ENCODE measurements at regions not wholly inside any gene's neighbourhood (a gene's known extent, or its start where the extent isn't known, plus 50 kb on each side); places are given as distances from the start of the nearest gene placed in this dataset.

DNA sequence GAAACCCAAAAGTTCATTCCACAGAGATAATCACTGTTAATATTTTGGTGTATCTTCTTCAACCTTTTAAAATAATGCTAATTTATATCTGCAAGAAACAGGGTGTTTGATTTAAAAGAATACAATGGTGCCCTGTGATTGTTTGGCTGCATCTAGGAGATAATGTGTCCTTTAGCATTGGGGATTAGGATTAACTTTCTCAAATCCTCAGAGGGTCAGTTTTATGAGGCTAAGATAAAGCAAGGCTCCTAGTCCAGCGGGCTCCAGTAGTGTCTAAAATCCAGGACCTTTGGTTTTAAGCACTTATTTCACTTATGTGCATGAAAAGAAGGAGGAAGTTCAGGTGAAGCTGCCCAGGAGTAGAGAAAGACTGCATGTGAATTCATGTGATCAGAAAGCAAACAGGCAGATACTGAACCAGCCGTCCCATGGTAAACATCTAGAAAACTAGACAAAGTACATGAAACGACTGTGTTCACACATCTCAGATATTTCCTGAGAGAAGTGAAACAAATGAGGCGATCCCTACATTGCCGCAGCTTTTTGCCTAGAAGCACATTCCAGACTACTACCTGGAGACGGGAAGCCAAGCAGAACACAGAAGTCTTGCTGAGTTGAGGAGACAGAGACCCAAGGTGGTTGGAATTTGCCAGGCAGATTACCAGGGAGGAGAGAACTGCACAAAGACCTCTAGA, 129.1 kb upstream of the MAX start:
- in situ Hi-C loops (cut with HindIII; ENCODE audit: low pct_unique_long_range_greater_than_20kb, low sequenced_read_pairs): no loop called here
- peak in 1 of 2 experiments; percentile 46 for DNase-seq (ENCODE audit: low read depth in 1 of 2, low spot score in 1 of 2)
- no peak for TF ChIP-seq JUND (IDR thresholded peaks at IDR 0.05; ENCODE audit: low read depth)

DNA sequence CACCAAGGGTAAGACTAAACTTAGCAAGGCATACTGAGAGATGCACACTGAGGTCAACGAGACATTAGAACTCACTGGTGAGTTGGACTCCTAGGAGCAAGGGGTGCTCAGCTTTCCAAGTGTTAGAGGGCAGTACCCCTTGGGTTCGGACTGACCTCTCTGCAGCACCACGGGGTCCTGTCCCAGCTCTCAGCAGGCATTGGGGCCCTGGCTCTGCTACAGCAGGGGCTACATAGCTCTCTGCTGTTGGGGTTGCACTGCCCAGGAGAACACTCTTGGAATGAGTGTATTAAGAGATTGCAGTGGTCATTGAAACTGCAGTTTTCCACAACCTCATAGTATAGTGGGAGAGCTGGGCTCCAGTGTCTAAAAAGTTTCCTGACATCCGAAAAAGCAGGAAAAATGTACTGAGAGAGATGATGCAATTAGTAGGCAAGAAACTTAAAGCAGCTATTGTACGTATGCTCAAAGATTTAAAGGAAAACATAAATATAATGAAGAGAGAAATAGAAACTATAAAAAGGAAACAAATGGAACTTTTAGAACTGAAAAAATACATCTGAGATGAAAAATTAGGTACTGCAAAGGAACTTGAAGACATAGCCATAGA, 132.5 kb upstream of the MAX start:
- in situ Hi-C loops (cut with HindIII; ENCODE audit: low pct_unique_long_range_greater_than_20kb, low sequenced_read_pairs): no loop called here
- no peak for TF ChIP-seq JUND (IDR thresholded peaks at IDR 0.05; ENCODE audit: low read depth)
- no peak for DNase-seq (ENCODE audit: low read depth in 1 of 2, low spot score in 1 of 2)

DNA sequence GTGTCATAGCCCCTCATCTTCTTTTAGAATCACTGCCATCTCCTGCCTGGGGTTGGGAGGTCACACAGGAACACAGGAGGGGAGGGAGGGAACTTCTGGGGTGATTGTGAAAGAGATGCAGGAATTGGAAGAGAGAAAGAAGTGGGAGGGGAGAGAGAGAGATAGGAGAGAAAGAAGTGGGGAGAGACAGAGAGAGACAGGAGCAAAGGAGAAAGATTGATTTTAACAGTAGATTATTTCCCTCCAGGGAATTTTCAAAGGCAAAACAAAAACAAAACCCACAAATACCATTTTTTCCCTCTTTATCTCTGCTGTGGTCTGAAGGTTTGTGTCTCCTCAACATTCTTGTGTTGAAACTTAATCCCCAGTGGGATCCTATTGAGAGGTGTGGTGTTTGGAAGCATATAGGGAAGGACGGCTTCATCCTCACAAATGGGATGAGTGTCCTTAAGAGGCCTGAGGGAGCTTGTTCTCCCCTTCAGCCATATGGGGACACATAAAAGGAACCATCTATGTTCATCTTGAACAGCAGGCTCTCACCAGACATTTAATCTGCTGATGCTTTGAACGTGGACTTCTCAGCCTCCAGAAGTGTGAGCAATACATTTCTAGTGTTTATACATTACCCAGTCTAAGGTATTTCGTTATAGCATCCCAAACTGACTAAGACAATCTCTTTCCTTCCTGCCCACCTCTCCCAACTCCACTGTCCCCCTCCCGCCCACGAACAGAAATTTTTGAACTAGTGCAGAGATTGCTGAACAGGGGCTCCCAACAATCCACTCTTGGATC, 134.9 kb upstream of the MAX start:
- DNase-seq (ENCODE audit: low read depth in 1 of 2, low spot score in 1 of 2): no peak
- in situ Hi-C loops (cut with HindIII; ENCODE audit: low pct_unique_long_range_greater_than_20kb, low sequenced_read_pairs): no loop called here
- no peak for TF ChIP-seq JUND (IDR thresholded peaks at IDR 0.05; ENCODE audit: low read depth)

DNA sequence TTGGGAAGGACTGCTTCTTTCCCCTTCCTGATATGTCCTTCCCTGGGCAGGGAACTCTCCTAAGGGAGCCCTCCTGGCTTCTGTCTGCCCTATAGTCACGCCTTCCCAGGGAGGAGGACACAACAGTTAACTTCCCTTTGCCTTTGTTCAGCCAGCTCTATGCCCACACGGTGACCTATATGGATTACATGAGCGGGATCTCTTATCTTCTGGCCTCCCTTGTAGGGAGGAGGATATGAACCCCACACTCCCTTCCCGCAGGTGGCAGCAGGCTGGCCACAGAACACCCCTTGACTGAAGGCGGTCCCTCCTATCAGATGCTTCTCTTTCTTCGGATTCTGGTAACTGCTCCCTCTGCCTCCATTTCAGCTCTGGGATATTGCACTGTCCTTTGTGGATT, 135.6 kb upstream of the MAX start:
- in situ Hi-C loops (cut with HindIII; ENCODE audit: low pct_unique_long_range_greater_than_20kb, low sequenced_read_pairs): no loop called here
- TF ChIP-seq JUND (IDR thresholded peaks at IDR 0.05; ENCODE audit: low read depth): no peak
- DNase-seq (ENCODE audit: low read depth in 1 of 2, low spot score in 1 of 2): no peak

DNA sequence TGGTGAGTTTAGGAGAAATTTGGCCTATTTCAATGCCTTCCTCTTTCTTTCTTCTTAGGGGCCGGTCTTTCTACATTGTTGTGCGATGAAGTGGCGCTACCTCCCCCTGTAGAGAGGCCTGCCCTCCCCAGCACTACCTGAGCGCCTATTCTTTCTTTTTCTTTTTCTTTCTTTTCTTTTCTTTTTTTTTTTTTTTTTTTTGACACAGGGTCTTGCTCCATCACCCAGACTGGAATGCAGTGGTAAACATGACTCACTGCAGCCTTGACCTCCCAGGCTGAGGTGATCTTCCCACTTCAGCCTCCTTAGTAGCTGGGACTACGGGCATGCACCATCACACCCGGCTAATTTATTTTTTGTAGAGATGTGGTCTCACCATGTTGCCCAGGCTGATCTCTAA, 136.1 kb upstream of the MAX start:
- no peak for TF ChIP-seq JUND (IDR thresholded peaks at IDR 0.05; ENCODE audit: low read depth)
- in situ Hi-C loops (cut with HindIII; ENCODE audit: low pct_unique_long_range_greater_than_20kb, low sequenced_read_pairs): no loop called here
- DNase-seq (ENCODE audit: low read depth in 1 of 2, low spot score in 1 of 2): no peak

DNA sequence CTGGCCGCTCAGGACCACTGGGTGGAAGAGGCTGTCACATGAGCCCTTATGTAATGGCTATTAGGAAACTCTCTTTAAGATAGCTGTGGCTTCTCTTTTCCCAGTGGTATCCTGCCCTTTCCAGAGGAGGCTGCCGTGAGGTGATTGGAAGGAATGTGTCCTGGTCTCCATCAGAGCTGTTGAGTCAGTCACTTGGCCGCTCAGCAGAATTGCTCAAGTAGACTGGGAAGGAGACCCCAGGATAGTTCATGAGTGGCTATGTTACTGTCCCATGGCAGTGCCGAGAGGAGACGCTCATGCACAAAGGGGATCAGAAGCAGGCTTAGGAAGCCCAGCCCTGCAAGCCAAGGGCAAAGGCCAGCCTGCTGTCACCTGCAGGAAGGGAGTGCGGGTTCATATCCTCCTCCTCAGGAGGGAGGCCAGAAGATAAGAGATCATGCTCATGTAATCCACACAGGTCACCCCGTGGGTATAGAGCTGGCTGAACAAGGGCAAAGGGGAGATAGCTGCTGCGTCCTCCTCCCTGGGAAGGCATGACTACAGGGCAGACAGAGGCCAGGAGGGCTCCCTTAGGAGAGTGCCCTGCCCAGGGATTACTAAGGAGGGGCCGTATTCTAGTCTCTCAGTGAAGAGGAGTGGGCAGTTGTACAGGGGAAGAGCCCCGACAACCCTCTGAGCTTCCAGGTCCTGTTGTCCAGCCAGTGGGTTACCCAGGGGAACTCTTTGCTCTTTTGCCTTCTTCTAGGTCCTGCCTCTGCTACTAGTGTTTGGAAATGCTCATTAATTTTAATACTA, 137.0 kb upstream of the MAX start:
- DNase-seq (ENCODE audit: low read depth in 1 of 2, low spot score in 1 of 2): no peak
- TF ChIP-seq JUND (IDR thresholded peaks at IDR 0.05; ENCODE audit: low read depth): no peak
- in situ Hi-C loops (cut with HindIII; ENCODE audit: low pct_unique_long_range_greater_than_20kb, low sequenced_read_pairs): no loop called here

DNA sequence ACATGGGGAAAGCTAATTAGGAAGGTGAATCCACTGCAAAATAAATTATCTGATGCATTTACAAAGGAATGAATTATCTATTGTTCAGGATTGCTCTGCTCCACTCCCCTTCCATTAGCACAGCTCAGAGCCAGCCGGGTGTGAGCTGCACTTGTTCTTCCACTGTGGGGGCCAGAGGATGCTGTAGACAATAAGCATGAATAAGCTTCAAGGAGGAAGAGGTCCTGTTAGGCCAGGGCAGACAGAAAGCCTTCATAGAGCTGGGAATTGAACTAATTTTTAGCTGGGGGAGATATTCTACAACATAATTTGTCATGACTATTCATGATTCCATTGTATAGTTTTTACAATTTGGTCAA, 137.6 kb upstream of the MAX start:
- in situ Hi-C loops (cut with HindIII; ENCODE audit: low pct_unique_long_range_greater_than_20kb, low sequenced_read_pairs): no loop called here
- no peak for TF ChIP-seq JUND (IDR thresholded peaks at IDR 0.05; ENCODE audit: low read depth)
- no peak for DNase-seq (ENCODE audit: low read depth in 1 of 2, low spot score in 1 of 2)

DNA sequence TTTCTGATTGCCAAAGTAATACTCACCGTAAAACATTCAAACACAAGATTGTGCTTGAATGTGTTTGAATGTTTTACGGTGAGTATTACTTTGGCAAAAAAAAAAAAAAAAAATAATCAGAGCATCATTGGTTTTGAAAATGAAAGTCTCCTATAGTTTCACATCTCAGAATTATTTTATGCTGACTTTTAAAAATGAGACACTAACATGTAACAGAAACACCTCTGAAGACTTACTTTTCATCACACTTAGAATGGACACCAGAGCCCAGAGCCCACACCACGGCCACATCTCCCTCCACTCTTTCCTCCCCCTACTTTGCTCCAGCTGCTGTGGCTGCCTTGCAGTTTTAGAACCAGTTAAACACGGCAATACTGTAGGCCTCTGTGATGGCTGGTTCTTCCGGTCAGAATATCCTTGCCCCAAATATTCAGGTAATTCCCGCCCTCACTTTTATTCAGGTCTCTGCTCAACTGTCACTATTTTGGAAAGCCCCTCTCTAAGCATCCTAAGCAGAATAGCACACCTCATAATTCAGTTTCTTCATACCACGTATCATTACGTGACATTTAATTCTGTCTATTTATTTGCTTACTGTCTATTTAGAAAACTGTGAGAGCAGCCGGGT, 138.9 kb upstream of the MAX start:
- TF ChIP-seq JUND (IDR thresholded peaks at IDR 0.05; ENCODE audit: low read depth): no peak
- DNase-seq (ENCODE audit: low read depth in 1 of 2, low spot score in 1 of 2): no peak
- in situ Hi-C loops (cut with HindIII; ENCODE audit: low pct_unique_long_range_greater_than_20kb, low sequenced_read_pairs): no loop called here

DNA sequence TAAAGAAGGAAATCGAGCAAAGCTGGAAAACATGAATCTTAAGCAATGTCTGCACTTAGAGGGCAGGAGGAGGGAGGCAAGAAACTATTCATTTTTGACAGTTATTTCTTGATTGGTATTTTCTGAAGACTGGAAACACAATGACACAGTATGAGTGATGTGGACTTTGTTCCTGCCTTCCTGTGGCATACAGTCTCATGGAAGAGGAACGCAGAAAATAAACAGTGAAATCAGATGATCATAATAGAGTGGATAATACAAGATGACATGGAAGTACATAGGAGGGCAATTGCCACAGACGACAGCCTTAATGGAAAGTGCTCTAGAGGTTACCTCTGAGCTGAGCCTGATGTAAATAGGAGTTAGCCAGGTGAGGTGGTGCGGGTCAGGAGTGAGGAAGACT, 140.4 kb upstream of the MAX start:
- in situ Hi-C loops (cut with HindIII; ENCODE audit: low pct_unique_long_range_greater_than_20kb, low sequenced_read_pairs): no loop called here
- no peak for TF ChIP-seq JUND (IDR thresholded peaks at IDR 0.05; ENCODE audit: low read depth)
- no peak for DNase-seq (ENCODE audit: low read depth in 1 of 2, low spot score in 1 of 2)

DNA sequence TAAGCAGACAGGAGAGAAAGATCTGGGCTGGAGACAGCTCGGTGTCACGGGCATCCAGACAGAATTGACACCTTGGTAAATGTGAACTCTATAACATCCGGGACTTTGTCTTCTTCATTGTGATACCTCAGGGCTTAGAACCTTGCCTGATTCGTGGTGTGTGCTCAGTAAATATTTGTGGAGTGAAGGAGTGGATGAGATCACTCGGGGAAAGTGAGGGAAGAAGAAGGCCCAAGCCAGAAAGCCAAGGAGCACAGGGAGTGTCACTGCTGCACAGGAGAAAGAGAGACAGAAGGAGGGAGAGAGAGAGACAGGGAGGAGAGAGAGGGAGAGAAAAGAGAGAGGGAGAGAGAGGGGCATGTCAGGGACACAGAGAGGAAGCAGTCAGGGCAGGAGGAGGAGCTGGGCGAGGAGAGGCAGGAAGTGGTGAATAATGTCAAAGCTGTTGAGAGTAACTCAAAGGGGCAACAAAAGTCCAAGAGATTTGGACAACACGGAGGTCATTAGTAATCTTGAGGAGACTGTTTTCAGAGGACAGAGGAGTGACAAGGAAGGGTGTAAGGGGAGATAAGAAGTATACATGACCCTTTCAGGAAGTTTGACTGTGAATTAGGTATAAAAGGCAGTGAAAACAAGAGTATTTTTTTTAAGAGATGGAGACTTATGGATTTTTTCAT, 141.6 kb upstream of the MAX start:
- in situ Hi-C loops (cut with HindIII; ENCODE audit: low pct_unique_long_range_greater_than_20kb, low sequenced_read_pairs): no loop called here
- peak in 1 of 2 experiments; percentile 67 for DNase-seq (ENCODE audit: low read depth in 1 of 2, low spot score in 1 of 2)
- TF ChIP-seq JUND (IDR thresholded peaks at IDR 0.05; ENCODE audit: low read depth): no peak

DNA sequence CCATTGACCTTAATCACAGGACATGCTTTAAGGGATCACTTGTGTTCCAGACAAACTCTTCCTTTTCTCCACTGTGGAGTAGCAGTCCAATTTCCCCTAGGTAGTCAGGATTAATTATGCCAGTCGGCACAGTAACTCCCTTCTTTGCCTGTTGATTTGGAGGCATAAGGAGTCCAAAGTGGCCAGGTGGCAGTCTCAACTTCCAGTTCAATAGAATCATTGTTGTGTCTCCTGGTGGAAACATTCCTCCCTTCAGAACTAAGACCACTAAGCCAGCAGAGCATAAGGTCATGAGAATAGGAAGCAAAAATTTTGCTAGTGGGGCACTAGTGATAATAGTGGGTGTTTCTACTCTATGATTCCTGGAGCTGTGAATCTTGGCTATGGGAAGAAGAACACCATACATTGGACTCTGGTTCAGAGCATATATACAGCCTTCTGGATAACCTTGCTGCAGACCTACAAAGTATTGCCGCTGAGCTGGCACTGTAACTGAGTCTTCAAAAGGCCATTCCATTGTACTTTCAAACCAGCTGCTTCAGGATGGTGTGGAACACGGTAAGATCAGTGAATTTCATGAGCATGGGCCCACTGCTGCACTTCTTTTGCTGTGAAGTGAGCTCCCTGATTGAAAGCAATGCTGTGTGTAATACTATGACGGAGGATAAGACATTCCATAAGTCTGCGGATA, 147.3 kb upstream of the MAX start:
- TF ChIP-seq JUND (IDR thresholded peaks at IDR 0.05; ENCODE audit: low read depth): no peak
- no peak for DNase-seq (ENCODE audit: low read depth in 1 of 2, low spot score in 1 of 2)
- in situ Hi-C loops (cut with HindIII; ENCODE audit: low pct_unique_long_range_greater_than_20kb, low sequenced_read_pairs): no loop called here

Data from T47D (cell line).